HPDE6-E6E7 (cell line): ENCODE measurements at regions not wholly inside any gene's neighbourhood (a gene's known extent, or its start where the extent isn't known, plus 50 kb on each side); places are given as distances from the start of the nearest gene placed in this dataset.
"Not testable (repeated sequence)": the region's sequence is repeated elsewhere in the genome, so short reads cannot be mapped to it uniquely, and the experiment has no call there.

Source experiments
- DNase-seq: peaks from one replicate; pipeline ENCODE4 v3.0.0; 2011; ENCODE audit warnings: missing footprints; ENCODE audit errors: extremely low spot score

DNA sequence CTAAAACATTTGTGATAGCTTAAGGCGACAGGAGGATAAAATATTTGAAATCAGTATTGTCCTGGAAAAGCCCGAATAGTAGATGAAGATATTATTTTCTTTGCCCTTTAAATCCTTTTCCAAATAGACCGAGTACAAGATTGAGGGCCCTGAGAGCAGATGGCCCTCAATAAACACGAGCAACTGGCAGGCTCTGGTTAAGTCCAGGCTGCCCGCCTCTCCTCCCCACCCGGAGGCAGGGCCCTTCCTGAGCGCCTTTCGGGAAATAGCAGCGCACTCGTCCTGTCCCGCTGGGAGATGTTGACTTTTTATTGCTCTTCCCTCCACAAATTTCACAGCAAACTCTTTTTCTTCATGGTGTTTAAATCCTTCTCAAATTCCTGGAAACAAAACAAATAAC, 50.8 kb upstream of the MAX start:
- DNase-seq = no peak

- DNase-seq = no peak
Measured at GRCh38 chr14:65156568-65157366, 54.5 kb upstream of the MAX start.

- DNase-seq = no peak
Measured at GRCh38 chr14:65159281-65160062, 57.2 kb upstream of the MAX start.

- DNase-seq = no peak
Measured at GRCh38 chr14:65160091-65160490, 57.8 kb upstream of the MAX start.

DNA sequence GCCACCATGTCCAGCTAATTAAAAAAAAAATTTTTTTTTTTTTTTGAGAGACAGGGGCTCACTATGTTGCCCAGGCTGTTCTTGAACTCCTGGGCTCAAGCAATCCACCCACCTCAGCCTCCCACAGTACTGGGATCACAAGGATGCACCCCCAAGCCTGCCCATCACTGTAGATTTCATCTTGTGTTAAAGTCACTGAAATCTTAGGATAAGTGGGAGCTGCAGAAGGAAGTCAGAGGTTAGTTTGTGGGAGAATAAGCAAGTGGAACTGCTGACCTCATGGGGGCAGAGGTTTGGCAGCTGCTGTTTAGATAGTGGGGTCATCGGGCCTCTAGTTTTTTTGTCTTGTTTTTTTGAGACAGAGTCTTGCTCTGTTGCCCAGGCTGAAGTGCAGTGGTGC, 59.7 kb upstream of the MAX start:
- no peak for DNase-seq

- peak; percentile 42 for DNase-seq
Measured at GRCh38 chr14:65164068-65164824, 61.9 kb upstream of the MAX start.

- DNase-seq = no peak
Measured at GRCh38 chr14:65164825-65165135, 62.5 kb upstream of the MAX start.

DNA sequence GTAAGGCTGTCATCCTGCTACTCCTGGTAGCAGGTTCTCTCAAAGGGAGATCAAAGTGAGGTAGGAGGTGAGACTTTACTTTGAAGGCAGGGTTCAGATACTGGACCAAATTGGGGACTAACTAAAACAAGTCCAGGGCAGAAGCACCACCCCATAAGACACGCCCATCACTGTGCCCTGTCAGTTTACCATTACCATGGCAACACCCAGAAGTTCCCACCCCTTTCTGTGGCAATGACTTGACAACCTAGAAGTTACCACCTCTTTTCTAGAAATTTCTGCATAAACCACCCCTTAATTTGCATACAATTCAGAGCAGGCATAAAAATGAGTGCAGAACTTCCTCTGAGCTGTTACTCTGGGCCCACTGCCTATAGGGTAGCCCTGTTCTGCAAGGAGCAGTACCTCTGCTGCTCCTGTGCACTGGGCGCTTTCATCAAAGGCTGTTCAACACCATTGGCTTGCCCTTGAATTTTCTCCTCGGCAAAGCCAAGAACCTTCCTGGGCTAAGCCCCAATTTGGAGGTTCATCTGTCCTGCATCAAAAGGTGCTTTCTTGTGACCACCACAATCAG, 64.8 kb upstream of the MAX start:
- no peak for DNase-seq

GRCh38 chr14:65168840-65169239, 66.5 kb upstream of the MAX start:
- peak; percentile 27 for DNase-seq

- DNase-seq = no peak
Measured at GRCh38 chr14:65169351-65169750, 67.0 kb upstream of the MAX start.

GRCh38 chr14:65170318-65170717, 68.0 kb upstream of the MAX start:
- DNase-seq = no peak

DNA sequence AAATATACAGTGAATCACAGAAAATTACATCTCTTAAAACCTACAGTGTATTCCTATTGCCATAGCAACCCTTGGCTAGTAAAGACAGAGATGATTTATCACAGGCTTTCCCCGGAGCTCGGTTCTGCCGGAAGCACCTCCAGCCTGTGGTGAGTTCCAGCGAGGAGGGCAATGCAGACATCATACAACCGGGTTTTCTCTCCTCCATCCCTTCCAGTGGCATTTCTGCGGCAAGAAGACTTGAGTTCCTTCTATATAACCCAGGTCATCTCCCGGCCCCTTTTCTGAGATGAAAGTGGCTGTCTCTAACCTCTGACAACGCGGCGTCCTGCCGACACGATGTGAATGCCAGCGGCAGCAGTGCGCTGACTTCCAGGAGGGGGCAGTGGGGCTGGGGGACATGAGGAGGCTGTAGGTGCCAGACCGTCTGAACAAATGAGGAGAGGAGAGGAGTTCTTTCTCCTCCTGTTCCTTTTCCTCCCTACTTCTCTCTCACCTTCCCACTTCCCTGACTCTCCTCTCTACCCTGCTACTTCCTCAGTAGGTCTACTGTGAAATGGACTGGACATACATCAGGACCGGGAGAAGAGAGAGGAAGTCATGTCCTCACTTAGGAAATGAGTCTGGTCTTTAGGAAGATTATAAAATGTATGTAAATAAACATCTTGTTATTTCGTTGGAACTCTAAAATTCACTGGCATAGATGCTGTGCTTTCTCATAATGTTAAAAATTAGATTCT, 68.6 kb upstream of the MAX start:
- DNase-seq = no peak

- no peak for DNase-seq
Measured at GRCh38 chr14:65173973-65174693, 71.8 kb upstream of the MAX start.

- no peak for DNase-seq
Measured at GRCh38 chr14:65174783-65175182, 72.5 kb upstream of the MAX start.

DNA sequence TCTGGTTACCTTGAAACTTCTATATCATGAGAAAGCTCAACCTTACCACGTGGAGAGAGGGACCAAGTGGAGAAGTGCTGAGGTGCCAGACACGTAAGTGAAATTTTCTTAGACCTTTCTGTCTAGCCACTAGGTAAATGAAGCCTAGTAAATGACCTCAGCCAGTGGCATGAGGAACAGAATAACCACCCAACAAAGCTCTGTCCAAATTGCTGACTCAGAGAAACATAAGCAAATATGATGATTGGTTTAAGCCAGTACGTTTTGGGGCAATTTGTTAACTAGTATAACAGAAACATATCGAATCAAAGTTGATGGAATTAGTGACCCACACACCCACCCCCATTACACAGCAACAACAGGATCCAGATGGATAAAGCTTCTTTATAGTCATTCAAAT, 75.2 kb upstream of the MAX start:
- DNase-seq = no peak

DNA sequence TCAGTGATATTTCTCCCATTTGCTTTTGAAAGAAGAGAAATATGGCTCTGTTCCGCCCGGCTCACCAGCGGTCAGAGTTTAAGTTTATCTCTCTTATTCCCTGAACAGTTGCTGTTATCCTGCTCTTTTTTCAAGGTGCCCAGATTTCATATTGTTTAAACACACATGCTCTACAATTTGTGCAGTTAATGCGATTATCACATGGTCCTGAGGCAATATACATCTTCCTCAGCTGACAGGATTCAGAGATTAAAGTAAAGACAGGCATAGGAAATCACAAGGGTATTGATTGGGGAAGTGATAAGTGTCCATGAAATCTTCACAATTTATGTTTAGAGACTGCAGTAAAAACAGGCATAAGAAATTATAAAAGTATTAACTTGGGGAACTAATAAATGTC, 76.9 kb upstream of the MAX start:
- DNase-seq = not testable (repeated sequence)

DNA sequence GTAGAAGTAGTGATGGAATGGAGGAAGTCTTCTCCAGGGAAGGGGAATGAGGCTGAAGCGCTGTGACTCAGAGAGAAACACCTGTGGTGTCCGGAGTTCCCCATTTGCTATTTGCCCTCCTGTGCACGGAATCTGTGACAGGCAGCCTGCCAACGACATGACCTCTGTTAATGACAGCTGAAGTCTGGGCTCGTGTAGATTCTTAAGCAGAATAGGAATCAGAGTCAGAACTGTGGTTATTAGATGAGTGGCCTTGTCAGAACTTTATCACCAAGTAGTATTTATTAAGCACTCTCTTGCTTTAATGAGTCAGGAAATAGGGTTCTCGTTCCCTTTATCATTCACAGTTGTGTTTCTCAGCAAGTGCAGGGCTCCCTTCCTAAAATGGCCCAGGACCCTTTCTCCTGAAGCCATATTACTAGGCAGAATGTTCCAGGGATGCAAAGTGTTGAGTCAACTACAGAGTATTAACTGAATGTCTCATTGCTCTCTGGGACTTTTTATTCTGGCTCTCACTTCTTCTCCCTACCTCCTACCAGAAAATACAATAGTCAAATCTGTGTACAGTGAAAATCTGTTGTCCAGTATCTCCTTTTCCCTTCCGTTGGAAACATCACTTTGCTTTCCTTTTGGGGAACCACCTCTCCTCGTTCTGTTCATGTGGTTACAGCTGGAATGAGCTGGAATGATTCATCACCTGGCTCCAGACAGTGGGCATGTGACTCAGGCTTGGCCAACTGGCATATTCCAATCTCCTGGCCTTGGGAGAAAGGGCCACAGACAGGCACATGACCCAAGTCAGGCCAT, 77.8 kb upstream of the MAX start:
- DNase-seq = peak; percentile 81

- no peak for DNase-seq
Measured at GRCh38 chr14:65180725-65181025, 78.4 kb upstream of the MAX start.

DNA sequence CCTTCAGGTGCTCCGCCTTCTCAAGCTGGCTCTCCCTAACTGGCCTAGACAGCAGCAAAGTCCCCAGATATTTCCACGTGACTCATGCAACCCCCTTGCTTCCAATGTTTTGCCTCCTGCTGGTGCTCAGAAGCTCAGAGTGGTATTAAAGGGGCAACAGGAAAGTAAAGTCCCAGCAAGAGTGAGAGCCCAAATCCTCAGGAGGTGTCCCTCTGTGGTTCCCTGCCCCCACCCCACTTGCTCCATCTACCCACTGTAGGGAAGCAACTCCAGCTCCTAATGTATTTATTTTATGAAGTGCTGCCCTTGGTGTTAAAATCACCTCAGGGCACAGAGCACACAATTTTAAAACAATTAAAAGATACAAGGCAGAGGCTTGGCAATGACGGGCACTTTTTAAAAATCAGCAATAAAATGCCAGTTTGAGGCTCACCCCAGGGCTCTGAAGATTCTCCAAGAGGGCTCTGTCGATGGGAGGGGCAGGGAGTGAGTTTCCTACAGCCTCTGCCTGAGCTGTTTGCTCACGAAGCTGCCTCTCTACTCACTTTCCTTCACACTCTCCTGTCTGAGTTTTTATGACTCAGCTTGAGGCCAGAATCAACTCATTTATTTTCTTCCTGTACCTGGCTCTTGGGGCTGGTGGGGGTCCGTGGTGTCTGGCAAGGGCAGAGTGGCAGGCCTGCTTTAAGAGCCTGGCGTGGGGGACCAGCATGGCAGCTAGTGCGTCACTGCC, 81.9 kb upstream of the MAX start:
- peak; percentile 55 for DNase-seq

DNA sequence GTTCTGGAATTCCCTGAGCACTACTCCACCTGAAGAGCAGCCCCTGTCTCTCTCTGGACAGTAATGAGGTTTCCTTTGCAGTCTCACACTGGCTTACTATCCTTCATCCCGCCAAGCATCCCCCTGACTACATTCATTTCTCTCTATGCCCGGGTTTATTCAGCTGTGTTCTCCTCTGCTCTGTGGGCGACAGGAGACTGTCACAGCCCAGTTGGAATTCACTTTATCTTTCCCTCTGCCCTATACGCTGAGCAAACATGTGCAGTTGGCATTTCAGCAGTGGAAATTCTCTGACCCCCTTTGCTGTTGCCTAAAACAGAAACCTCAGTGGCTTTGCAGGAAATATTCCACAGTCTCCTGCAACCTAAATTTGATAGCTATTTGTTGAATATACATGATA, 83.5 kb upstream of the MAX start:
- no peak for DNase-seq
